Spleen (tissue), 11 donors: ENCODE measurements at regions not wholly inside any gene's neighbourhood (a gene's known extent, or its start where the extent isn't known, plus 50 kb on each side); places are given as distances from the start of the nearest gene placed in this dataset.

ENCODE experiments used
- DNase-seq: peaks from one replicate; pipeline ENCODE4 v3.0.0-alpha.2; 2020
- H3K27ac ChIP-seq, 8 donors: fragments of 200-600 bp; sonication (generic) in 7 of 8; 1 replicate in 4 of 8; 2 replicates in 4 of 8; pipeline versions ENCODE4 v1.5.0 to v1.8.0; 2016 to 2021; ENCODE audit warnings: inconsistent platforms in 4 of 8, mild to moderate bottlenecking in 4 of 8, moderate library complexity in 1 of 8
- H3K27me3 ChIP-seq, 7 donors: fragments of 200-600 bp; sonication (generic) in 6 of 7; replicated peaks in 1 of 7; 1 replicate in 4 of 7; 2 replicates in 3 of 7; pipeline versions ENCODE4 v1.5.0 to v1.8.0; 2016 to 2021; ENCODE audit warnings: inconsistent platforms in 3 of 7, mild to moderate bottlenecking in 1 of 7
- H3K36me3 ChIP-seq, 6 donors: fragments of 200-600 bp; sonication (generic) in 5 of 6; 1 replicate in 4 of 6; 2 replicates in 2 of 6; pipeline versions ENCODE4 v1.5.0 to v1.8.0; 2016 to 2021; ENCODE audit warnings: inconsistent platforms in 2 of 6
- H3K4me1 ChIP-seq, 6 donors: fragments of 200-600 bp; sonication (generic) in 5 of 6; 1 replicate in 3 of 6; 2 replicates in 3 of 6; pipeline versions ENCODE4 v1.5.0 to v1.8.0; 2016 to 2021; ENCODE audit warnings: inconsistent platforms in 3 of 6
- H3K4me3 ChIP-seq, 8 donors: fragments of 200-600 bp; sonication (generic) in 7 of 8; 1 replicate in 4 of 8; 2 replicates in 4 of 8; pipeline versions ENCODE4 v1.5.0 to v1.8.0; 2016 to 2021; ENCODE audit warnings: inconsistent platforms in 4 of 8, mild to moderate bottlenecking in 4 of 8, moderate library complexity in 2 of 8
- H3K9me3 ChIP-seq, 8 donors: fragments of 200-600 bp; sonication (generic) in 7 of 8; 1 replicate in 4 of 8; 2 replicates in 4 of 8; pipeline versions ENCODE4 v1.5.0 to v1.8.0; 2016 to 2021; ENCODE audit warnings: inconsistent platforms in 4 of 8
- POLR2A ChIP-seq, 3 donors: fragments of 450-650 bp; IDR thresholded peaks; one replicate each; pipeline ENCODE4 v1.5.1; 2017; ENCODE audit warnings: antibody characterized with exemption in 3 of 3, mild to moderate bottlenecking in 1 of 3
- POLR2AphosphoS5 ChIP-seq, 3 donors: sonication (generic); formaldehyde crosslinking; IDR thresholded peaks; one replicate each; pipeline ENCODE4 v1.5.1; 2017; ENCODE audit warnings: antibody characterized with exemption in 3 of 3
- WGBS, 5 donors: extraction: QIAGEN DNeasy Blood & Tissue Kit in 3 of 5; methylation state at CpG; one replicate each; pipeline versions ENCODE4 v1.1.5 to v1.1.7; 2013 to 2018; 5-methylcytosine and 5-hydroxymethylcytosine counted together
- intact Hi-C: fragments of 100-400 bp; cut with DNase I; formaldehyde crosslinking; loops from one replicate; pipeline ENCODE4 v1.15.0; 2023; ENCODE audit warnings: low total_unique reads
- TF ChIP-seq, protein P1 (sequence below), 11 experiments: fragments of 200-600 bp in 7 of 11; fragments of 450-650 bp in 4 of 11; sonication (generic) in 4 of 11; IDR thresholded peaks in 8 of 11; conservative IDR thresholded peaks in 3 of 11; 1 replicate in 7 of 11; 2 replicates in 4 of 11; pipeline versions ENCODE4 v1.4.0 to v1.8.0; 2016 to 2021; ENCODE audit warnings: antibody characterized with exemption in 11 of 11, inconsistent platforms in 4 of 11, mild to moderate bottlenecking in 1 of 11
- donor health status: healthy with polysubstance abuse.
- donor health status: DM: no; HTN: no; CAD: no; lungs with moderate emphysema.
- donor health status: DM: no; HTN: no; CAD: no.
- donor health status: Bipolar disorder and iron deficiency.
- donor health status: healthy.
- donor health status: DM: no; HTN: no; CAD: no.
- donor health status: DM: yes; HTN: yes; CAD: no.

DNA sequence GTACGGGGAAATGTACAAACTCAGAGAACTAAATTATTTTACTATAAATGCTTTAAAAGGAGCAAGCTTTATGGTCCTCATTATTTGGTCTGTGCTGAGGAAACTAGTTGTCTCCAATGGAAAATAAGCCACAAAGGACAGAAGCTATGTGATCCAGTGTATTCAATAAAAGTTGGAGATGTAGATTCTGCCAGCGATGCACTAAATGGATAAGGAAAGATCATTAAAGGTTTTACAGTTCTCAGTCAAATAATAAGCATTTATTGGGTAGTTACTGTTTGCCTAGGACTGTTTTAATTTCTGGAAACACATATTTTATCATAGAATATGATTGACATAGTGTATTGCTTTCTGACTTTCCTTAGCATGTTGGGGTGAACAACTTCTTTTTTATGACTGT is 458.9 kb upstream of the STXBP6 start:
- Histone ChIP-seq H3K4me3 (no peak overlapping the region), H3K27me3 (no peaks in the 10 kb centered on the region), H3K27ac (no peak overlapping the region), H3K9me3 (peaks cover 0 to 12% (median 4%) of the 10 kb centered on the region in 8 donors), H3K4me1 (no peaks in the 10 kb centered on the region), H3K36me3 (no peaks in the 10 kb centered on the region)
- WGBS, 5 donors = 80 to 94% (median 87%) methylated on average over 2 of the region's 2 CpGs
- intact Hi-C loops = no loop called here
- no peak for TF ChIP-seq POLR2A (IDR thresholded peaks at IDR 0.05)
- TF ChIP-seq, protein P1, sequence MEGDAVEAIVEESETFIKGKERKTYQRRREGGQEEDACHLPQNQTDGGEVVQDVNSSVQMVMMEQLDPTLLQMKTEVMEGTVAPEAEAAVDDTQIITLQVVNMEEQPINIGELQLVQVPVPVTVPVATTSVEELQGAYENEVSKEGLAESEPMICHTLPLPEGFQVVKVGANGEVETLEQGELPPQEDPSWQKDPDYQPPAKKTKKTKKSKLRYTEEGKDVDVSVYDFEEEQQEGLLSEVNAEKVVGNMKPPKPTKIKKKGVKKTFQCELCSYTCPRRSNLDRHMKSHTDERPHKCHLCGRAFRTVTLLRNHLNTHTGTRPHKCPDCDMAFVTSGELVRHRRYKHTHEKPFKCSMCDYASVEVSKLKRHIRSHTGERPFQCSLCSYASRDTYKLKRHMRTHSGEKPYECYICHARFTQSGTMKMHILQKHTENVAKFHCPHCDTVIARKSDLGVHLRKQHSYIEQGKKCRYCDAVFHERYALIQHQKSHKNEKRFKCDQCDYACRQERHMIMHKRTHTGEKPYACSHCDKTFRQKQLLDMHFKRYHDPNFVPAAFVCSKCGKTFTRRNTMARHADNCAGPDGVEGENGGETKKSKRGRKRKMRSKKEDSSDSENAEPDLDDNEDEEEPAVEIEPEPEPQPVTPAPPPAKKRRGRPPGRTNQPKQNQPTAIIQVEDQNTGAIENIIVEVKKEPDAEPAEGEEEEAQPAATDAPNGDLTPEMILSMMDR (IDR thresholded peaks at IDR 0.05 in 8 of 11, conservative IDR thresholded peaks at IDR 0.05 in 3 of 11) = no peak
- no peak for TF ChIP-seq POLR2AphosphoS5 (IDR thresholded peaks at IDR 0.05)
- no peak for DNase-seq

DNA sequence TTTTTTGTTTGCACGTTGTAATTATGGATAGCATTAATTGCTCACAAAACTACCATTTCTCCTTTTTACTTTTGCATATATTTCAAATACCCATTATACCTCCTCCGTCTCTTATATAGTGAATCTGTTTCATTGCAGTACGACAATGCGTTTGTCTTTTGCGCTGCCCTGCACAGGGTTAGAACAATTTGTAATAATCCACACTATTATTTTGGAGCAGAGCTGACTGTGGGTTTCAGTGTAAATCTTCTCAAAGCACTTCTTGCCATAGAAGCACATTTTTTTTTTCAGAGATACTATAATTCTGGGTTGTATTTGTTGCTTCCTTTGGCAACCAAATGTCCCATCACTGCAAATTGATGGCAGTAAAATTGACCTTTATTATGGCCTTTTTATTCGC is 451.8 kb upstream of the STXBP6 start:
- TF ChIP-seq POLR2A (IDR thresholded peaks at IDR 0.05) (no peak), POLR2AphosphoS5 (IDR thresholded peaks at IDR 0.05) (no peak)
- TF ChIP-seq, protein P1 (IDR thresholded peaks at IDR 0.05 in 8 of 11, conservative IDR thresholded peaks at IDR 0.05 in 3 of 11) = no peak
- H3K9me3 ChIP-seq = no peaks in the 10 kb centered on the region
- 87 to 96% (median 88%) methylated on average over 6 of the region's 6 CpGs for WGBS, 5 donors
- H3K27ac ChIP-seq = no peak overlapping the region
- no peaks in the 10 kb centered on the region for H3K27me3 ChIP-seq
- intact Hi-C loops = no loop called here
- DNase-seq = no peak
- no peaks in the 10 kb centered on the region for H3K36me3 ChIP-seq
- H3K4me3 ChIP-seq = no peak overlapping the region
- H3K4me1 ChIP-seq = no peaks in the 10 kb centered on the region

DNA sequence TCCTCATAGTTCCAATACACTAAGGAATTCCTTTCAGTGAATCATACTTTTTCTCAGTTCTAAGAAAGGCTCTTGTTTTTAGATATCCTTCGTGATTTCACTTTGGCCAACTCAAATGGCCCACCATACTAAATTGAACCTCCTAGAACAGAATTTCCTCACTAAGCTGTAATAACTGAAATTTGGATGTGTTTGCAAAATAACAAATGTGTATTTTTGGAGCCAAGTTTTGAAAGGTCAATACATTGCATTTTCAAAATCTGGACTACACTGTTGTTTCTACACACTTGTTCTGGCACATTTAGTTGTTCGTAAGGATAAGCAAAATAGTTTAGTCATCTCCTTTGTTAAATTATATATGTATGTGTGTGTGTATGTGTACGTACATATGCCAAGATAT is 439.0 kb upstream of the STXBP6 start:
- intact Hi-C loops = no loop called here

DNA sequence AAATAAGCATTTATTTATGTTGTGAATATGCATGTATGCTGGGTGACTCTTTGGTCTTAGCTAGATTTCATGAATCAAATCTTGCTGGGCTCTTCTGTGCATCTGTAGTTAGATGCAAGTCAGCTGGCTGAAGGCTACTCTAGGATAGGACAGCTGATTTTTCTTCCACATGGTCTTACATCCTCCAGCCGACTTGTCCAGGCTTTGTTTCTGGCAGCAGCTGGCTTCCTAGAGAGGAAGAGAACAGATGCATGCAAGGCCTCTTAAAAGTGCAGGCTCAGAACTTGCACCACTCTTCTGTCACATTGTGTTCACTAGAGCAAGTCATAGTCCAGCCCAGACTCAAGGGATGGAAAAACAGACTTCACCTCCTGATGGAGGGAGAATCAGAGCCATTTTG is 435.4 kb upstream of the STXBP6 start:
- no peaks in the 10 kb centered on the region for H3K9me3 ChIP-seq
- no peaks in the 10 kb centered on the region for H3K27me3 ChIP-seq
- H3K4me3 ChIP-seq = no peak overlapping the region
- TF ChIP-seq, protein P1 (IDR thresholded peaks at IDR 0.05 in 8 of 11, conservative IDR thresholded peaks at IDR 0.05 in 3 of 11) = no peak
- TF ChIP-seq POLR2AphosphoS5 (IDR thresholded peaks at IDR 0.05) = no peak
- no peak for TF ChIP-seq POLR2A (IDR thresholded peaks at IDR 0.05)
- no peaks in the 10 kb centered on the region for H3K4me1 ChIP-seq
- no peak overlapping the region for H3K27ac ChIP-seq
- 33 to 41% (median 36%) methylated on average over 1 of the region's 1 CpG for WGBS, 5 donors
- DNase-seq = no peak
- H3K36me3 ChIP-seq = no peaks in the 10 kb centered on the region
- intact Hi-C loops = no loop called here

More for the DNA sequence above, 439.0 kb upstream of the STXBP6 start:
- no peaks in the 10 kb centered on the region for H3K36me3 ChIP-seq
- H3K27ac ChIP-seq = no peak overlapping the region
- H3K4me1 ChIP-seq = no peaks in the 10 kb centered on the region
- 80 to 83% (median 82%) methylated on average over 3 of the region's 3 CpGs for WGBS, 5 donors
- no peak overlapping the region for H3K4me3 ChIP-seq
- no peaks in the 10 kb centered on the region for H3K27me3 ChIP-seq
- no peak for TF ChIP-seq POLR2A (IDR thresholded peaks at IDR 0.05)
- TF ChIP-seq POLR2AphosphoS5 (IDR thresholded peaks at IDR 0.05) = no peak
- TF ChIP-seq, protein P1 (IDR thresholded peaks at IDR 0.05 in 8 of 11, conservative IDR thresholded peaks at IDR 0.05 in 3 of 11) = no peak
- no peaks in the 10 kb centered on the region for H3K9me3 ChIP-seq
- no peak for DNase-seq
